ENCODE measurements at regions not wholly inside any gene's neighbourhood (a gene's known extent, or its start where the extent isn't known, plus 50 kb on each side); places are given as distances from the start of the nearest gene placed in this dataset.

DNA sequence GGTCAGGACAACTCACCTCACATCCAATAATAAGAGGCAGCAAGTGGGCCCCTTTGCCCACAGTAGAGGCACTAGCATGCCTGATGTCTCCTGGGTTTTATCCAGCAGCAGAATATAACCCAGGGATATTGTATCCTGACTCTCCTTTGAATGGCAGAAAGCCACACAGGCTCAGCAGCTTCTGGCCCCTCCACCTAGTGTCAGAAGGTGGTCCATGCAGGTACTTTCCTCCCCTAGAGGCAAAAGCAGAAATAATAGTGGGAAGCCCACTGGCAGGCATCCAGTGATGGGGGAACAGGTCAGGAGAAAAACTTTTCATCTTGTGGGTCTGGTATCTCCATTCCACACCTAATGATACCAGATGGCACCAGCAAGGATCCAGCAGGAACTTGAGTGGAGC, 75.5 kb upstream of the IRS4 start:
- DNase-seq: peak in 1 of 2 experiments; percentile 0
- Histone ChIP-seq H3K4me3 (no peak overlapping the region), H3K36me3 (no peaks in the 10 kb centered on the region), H3K27ac (no peak overlapping the region), H3K9me3 (replicated peaks) (no peaks in the 10 kb centered on the region), H3K27me3 (no peaks in the 10 kb centered on the region), H3K4me1 (no peaks in the 10 kb centered on the region)

DNA sequence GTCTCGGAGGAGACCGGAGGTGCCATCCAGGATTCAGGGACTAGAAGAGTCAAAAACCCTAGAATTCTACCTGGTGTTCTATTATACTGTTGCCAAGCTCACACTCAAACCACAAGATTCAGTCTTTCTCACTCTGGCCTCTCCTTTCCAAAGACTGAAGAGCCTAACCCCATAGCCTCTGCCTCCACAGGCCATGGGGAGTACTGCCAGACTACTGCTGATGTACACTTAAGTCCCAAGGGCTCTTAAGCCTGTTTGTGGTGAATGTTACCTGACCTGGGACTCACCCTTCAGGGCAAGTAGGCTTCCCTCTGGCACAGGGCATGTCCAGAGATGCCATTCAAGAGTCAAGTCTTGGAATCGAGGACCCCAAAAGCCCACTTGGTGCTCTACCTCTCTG, 58.9 kb upstream of the IRS4 start:
- Histone ChIP-seq H3K27me3 (no peaks in the 10 kb centered on the region), H3K4me3 (no peak overlapping the region), H3K9me3 (replicated peaks) (no peaks in the 10 kb centered on the region), H3K36me3 (no peaks in the 10 kb centered on the region), H3K27ac (no peak overlapping the region), H3K4me1 (no peaks in the 10 kb centered on the region)
- DNase-seq: no peak

All from SJCRH30 (cell line).